K562 (cell line): ENCODE measurements at regions not wholly inside any gene's neighbourhood (a gene's known extent, or its start where the extent isn't known, plus 50 kb on each side); places are given as distances from the start of the nearest gene placed in this dataset.

Source experiments
- ATAC-seq: fragments of 200-7000 bp; cut with Tn5 transposase; 3 replicates; pipeline ENCODE4 v1.9.1; 2020; ENCODE audit warnings: moderate library complexity
- BruUV-seq: library from RNA; stranded (reverse); fragments of 400-500 nt; replicated peaks from 2 replicates; lab custom pipeline; 2021; lab: Mats Ljungman, UMichigan
- CTCF ChIA-PET: fragments of 300-600 bp; formaldehyde crosslinking; extraction: SDS; loops from one replicate; lab custom pipeline; 2021; ENCODE audit warnings: low intra/inter-chr PET ratio; lab: Yijun Ruan, JAX
- POLR2A ChIA-PET: fragments of 300-600, 350-650 bp; sonication (Branson Sonifier 250); formaldehyde crosslinking; extraction: SDS; loops from one replicate; lab custom pipeline; 2021; ENCODE audit warnings: antibody characterized with exemption, inconsistent platforms; lab: Yijun Ruan, JAX
- DNase-seq, 4 experiments: peaks; one replicate each; pipeline versions ENCODE4 v3.0.0 to v3.0.0-alpha.2; 2011 to 2018; ENCODE audit warnings: low spot score in 3 of 4, mixed read lengths in 3 of 4; ENCODE audit errors: extremely low read depth in 1 of 4
- FAIRE-seq: peaks from 2 replicates; lab custom pipeline; 2011; peaks lifted over from hg19 to GRCh38; lab: Jason Lieb, UNC
- H2AFZ ChIP-seq: 2 replicates; pipeline ENCODE4 v1.6.0; 2011; ENCODE audit warnings: low read depth, low read length, control low read depth, inconsistent platforms
- H3K27ac ChIP-seq: fragments of 200-600 bp; 3 replicates; pipeline ENCODE4 v1.8.0; 2011; ENCODE audit warnings: low read depth, mild to moderate bottlenecking, control low read depth, inconsistent platforms, low read length, moderate library complexity, mixed read lengths; ENCODE audit errors: extremely low read depth
- H3K27me3 ChIP-seq, 2 experiments: fragments of 300-600 bp in 1 of 2; 2 replicates in 1 of 2; 3 replicates in 1 of 2; pipeline versions ENCODE4 v1.6.0 to v1.8.0; 2011; ENCODE audit warnings: inconsistent platforms in 2 of 2, low read length in 2 of 2, mild to moderate bottlenecking in 1 of 2, mixed read lengths in 1 of 2, moderate library complexity in 1 of 2; ENCODE audit not compliant: control insufficient read depth in 2 of 2, insufficient read depth in 2 of 2
- H3K36me3 ChIP-seq: fragments of 300-600 bp; 3 replicates; pipeline ENCODE4 v1.8.0; 2011; ENCODE audit warnings: mild to moderate bottlenecking, low read length, inconsistent platforms; ENCODE audit not compliant: control insufficient read depth, insufficient read depth
- H3K4me1 ChIP-seq, 2 experiments: fragments of 200-600 bp in 1 of 2; replicated peaks in 1 of 2; 2 replicates in 1 of 2; 3 replicates in 1 of 2; pipeline versions ENCODE4 v1.5.1 to v1.8.0; 2011; ENCODE audit warnings: inconsistent platforms in 2 of 2, low read length in 2 of 2, mild to moderate bottlenecking in 1 of 2, mixed read lengths in 1 of 2, moderate library complexity in 1 of 2; ENCODE audit not compliant: control insufficient read depth in 2 of 2, insufficient read depth in 2 of 2
- H3K4me2 ChIP-seq: 2 replicates; pipeline ENCODE4 v1.6.1; 2011; ENCODE audit warnings: low read length, control low read depth, inconsistent platforms, mixed read lengths; ENCODE audit not compliant: insufficient read depth
- H3K4me3 ChIP-seq: fragments of 200-600 bp; sonication (generic), shearing (Covaris generic); 2 replicates; pipeline ENCODE4 v1.5.1; 2016; ENCODE audit warnings: control low read depth, inconsistent platforms
- H3K79me2 ChIP-seq: fragments of 200-600 bp; 3 replicates; pipeline ENCODE4 v1.8.0; 2011; ENCODE audit warnings: low read length, inconsistent platforms; ENCODE audit not compliant: control insufficient read depth, insufficient read depth
- H3K9ac ChIP-seq, 2 experiments: 2 replicates each; pipeline versions ENCODE4 v1.6.0 to v1.6.1; 2011; ENCODE audit warnings: low read depth in 2 of 2, low read length in 2 of 2, control low read depth in 1 of 2, inconsistent platforms in 1 of 2, mild to moderate bottlenecking in 1 of 2, mixed read lengths in 1 of 2; ENCODE audit not compliant: insufficient read depth in 1 of 2
- H3K9me1 ChIP-seq: one replicate; pipeline ENCODE4 v1.6.0; 2011; ENCODE audit warnings: inconsistent platforms, mild to moderate bottlenecking, low read length, moderate library complexity; ENCODE audit not compliant: control insufficient read depth, insufficient read depth
- H3K9me3 ChIP-seq: replicated peaks from 2 replicates; pipeline ENCODE4 v1.5.1; 2011; ENCODE audit warnings: low read depth, low read length, inconsistent platforms; ENCODE audit not compliant: control insufficient read depth, insufficient read depth
- H4K20me1 ChIP-seq: replicated peaks from 2 replicates; pipeline ENCODE4 v1.6.1; 2011; ENCODE audit warnings: low read length, inconsistent platforms, mixed read lengths; ENCODE audit not compliant: control insufficient read depth, insufficient read depth
- BRF1 ChIP-seq: IDR thresholded peaks from 3 replicates; pipeline ENCODE4 v1.6.1; 2011; ENCODE audit warnings: borderline replicate concordance, mild to moderate bottlenecking; ENCODE audit not compliant: insufficient read length; ENCODE audit errors: extremely low read depth
- HEY1 ChIP-seq: fragments of 250-450 bp; sonication (Bioruptor Pico); IDR thresholded peaks from 2 replicates; pipeline ENCODE4 v1.5.0; 2020; ENCODE audit warnings: mild to moderate bottlenecking, moderate library complexity, borderline replicate concordance
- MAZ ChIP-seq, 2 experiments: fragments of 450-650 bp in 1 of 2; sonication (generic) in 1 of 2; formaldehyde crosslinking; IDR thresholded peaks in 1 of 2; conservative IDR thresholded peaks in 1 of 2; 2 replicates each; pipeline versions ENCODE4 v1.4.0 to v1.5.0; 2020; ENCODE audit warnings: mild to moderate bottlenecking in 1 of 2, missing genetic modification reagents in 1 of 2
- NFIC ChIP-seq: fragments of 450-650 bp; IDR thresholded peaks from 2 replicates; pipeline ENCODE4 v1.6.1; 2017; ENCODE audit warnings: mild to moderate bottlenecking, inconsistent platforms
- RNF2 ChIP-seq: sonication (generic); IDR thresholded peaks from 2 replicates; pipeline ENCODE4 v1.6.1; 2016
- SMARCA5 ChIP-seq: fragments of 450-650 bp; IDR thresholded peaks from 2 replicates; pipeline ENCODE4 v1.6.1; 2016
- YBX1 ChIP-seq: fragments of 450-650 bp; IDR thresholded peaks from 2 replicates; pipeline ENCODE4 v1.7.1; 2016; ENCODE audit warnings: mild to moderate bottlenecking
- ZBTB1 ChIP-seq: sonication (generic); formaldehyde crosslinking; IDR thresholded peaks from 2 replicates; pipeline ENCODE4 v1.8.1; 2023; ENCODE audit warnings: missing genetic modification reagents, low read depth, mild to moderate bottlenecking, borderline replicate concordance
- ZC3H4 ChIP-seq: sonication (generic); formaldehyde crosslinking; IDR thresholded peaks from 2 replicates; pipeline ENCODE4 v1.9.0; 2021; ENCODE audit warnings: missing genetic modification reagents, borderline replicate concordance
- ZNF174 ChIP-seq: fragments of 250-450 bp; sonication (Bioruptor Pico); IDR thresholded peaks from 2 replicates; pipeline ENCODE4 v1.4.0; 2020; ENCODE audit warnings: mild to moderate bottlenecking
- ZNF23 ChIP-seq: fragments of 250-450 bp; sonication (Bioruptor Pico); IDR thresholded peaks from 2 replicates; pipeline ENCODE4 v1.4.0; 2020; ENCODE audit warnings: mild to moderate bottlenecking
- ZNF408 ChIP-seq: fragments of 250-450 bp; sonication (Bioruptor Pico); IDR thresholded peaks from 2 replicates; pipeline ENCODE4 v1.4.0; 2020; ENCODE audit warnings: low read depth, mild to moderate bottlenecking, moderate library complexity
- ZSCAN32 ChIP-seq: fragments of 450-650 bp; formaldehyde crosslinking; IDR thresholded peaks from 2 replicates; pipeline ENCODE4 v1.4.0; 2020; ENCODE audit warnings: mild to moderate bottlenecking, moderate library complexity
- WGBS: fragments of 100-300 bp; shearing (Covaris generic); methylation state at CpG from one replicate; pipeline ENCODE4 v1.1.6; 2016; ENCODE audit warnings: low coverage, mixed read lengths; ENCODE audit not compliant: insufficient coverage; ENCODE audit errors: missing lambda C conversion rate; 5-methylcytosine and 5-hydroxymethylcytosine counted together
- in situ Hi-C: fragments of 300-500 bp; cut with MboI; formaldehyde crosslinking; loops from 4 replicates; pipeline ENCODE4 v1.15.0; 2018; ENCODE audit warnings: inconsistent platforms, mixed read lengths
- intact Hi-C: fragments of 100-400 bp; cut with micrococcal nuclease; formaldehyde crosslinking; loops from 2 replicates; pipeline ENCODE4 v1.14.2; 2022
- TF ChIP-seq, protein P1 (sequence below), 2 experiments: fragments of 450-650 bp in 1 of 2; IDR thresholded peaks; 2 replicates each; pipeline ENCODE4 v1.6.1; 2011 to 2017; ENCODE audit warnings: low read depth in 2 of 2, antibody characterized with exemption in 1 of 2, borderline replicate concordance in 1 of 2, low read length in 1 of 2, mild to moderate bottlenecking in 1 of 2, mixed read lengths in 1 of 2; ENCODE audit not compliant: control insufficient read depth in 1 of 2
- TF ChIP-seq, protein P2 (sequence below): sonication (generic); formaldehyde crosslinking; IDR thresholded peaks from 2 replicates; pipeline ENCODE4 v1.8.0; 2022; ENCODE audit warnings: missing genetic modification reagents, mild to moderate bottlenecking, borderline replicate concordance
- TF ChIP-seq, protein P3 (sequence below): fragments of 450-650 bp; conservative IDR thresholded peaks from 2 replicates; pipeline ENCODE4 v1.6.1; 2016; ENCODE audit warnings: missing genetic modification characterization, low read depth, mild to moderate bottlenecking, control low read depth, missing compliant biosample characterization

DNA sequence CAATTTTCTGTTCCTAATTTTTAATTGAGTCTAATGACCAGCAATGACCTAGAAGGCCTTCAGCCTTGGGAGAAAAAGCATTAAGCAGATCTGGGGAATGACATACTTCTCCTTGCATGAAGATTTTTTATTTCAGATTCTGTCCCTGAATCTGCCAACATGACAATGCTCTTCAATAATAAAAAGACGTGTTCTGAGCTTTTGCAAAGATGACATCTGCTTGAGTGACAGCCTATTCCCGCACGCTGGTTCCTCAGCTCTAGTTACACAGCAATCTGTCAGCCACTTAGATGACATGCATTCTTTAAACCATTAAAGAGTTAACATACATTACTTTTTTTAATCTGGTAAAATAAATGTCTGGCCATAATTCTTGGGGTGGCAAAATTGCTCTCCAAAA lies 129.3 kb upstream of the CDH6 start (continued):
- TF ChIP-seq, protein P1, sequence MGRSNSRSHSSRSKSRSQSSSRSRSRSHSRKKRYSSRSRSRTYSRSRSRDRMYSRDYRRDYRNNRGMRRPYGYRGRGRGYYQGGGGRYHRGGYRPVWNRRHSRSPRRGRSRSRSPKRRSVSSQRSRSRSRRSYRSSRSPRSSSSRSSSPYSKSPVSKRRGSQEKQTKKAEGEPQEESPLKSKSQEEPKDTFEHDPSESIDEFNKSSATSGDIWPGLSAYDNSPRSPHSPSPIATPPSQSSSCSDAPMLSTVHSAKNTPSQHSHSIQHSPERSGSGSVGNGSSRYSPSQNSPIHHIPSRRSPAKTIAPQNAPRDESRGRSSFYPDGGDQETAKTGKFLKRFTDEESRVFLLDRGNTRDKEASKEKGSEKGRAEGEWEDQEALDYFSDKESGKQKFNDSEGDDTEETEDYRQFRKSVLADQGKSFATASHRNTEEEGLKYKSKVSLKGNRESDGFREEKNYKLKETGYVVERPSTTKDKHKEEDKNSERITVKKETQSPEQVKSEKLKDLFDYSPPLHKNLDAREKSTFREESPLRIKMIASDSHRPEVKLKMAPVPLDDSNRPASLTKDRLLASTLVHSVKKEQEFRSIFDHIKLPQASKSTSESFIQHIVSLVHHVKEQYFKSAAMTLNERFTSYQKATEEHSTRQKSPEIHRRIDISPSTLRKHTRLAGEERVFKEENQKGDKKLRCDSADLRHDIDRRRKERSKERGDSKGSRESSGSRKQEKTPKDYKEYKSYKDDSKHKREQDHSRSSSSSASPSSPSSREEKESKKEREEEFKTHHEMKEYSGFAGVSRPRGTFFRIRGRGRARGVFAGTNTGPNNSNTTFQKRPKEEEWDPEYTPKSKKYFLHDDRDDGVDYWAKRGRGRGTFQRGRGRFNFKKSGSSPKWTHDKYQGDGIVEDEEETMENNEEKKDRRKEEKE (IDR thresholded peaks at IDR 0.05; ENCODE audit: borderline replicate concordance in 1 of 2, control insufficient read depth in 1 of 2, low read depth in 2 of 2, low read length in 1 of 2) = no peak

DNA sequence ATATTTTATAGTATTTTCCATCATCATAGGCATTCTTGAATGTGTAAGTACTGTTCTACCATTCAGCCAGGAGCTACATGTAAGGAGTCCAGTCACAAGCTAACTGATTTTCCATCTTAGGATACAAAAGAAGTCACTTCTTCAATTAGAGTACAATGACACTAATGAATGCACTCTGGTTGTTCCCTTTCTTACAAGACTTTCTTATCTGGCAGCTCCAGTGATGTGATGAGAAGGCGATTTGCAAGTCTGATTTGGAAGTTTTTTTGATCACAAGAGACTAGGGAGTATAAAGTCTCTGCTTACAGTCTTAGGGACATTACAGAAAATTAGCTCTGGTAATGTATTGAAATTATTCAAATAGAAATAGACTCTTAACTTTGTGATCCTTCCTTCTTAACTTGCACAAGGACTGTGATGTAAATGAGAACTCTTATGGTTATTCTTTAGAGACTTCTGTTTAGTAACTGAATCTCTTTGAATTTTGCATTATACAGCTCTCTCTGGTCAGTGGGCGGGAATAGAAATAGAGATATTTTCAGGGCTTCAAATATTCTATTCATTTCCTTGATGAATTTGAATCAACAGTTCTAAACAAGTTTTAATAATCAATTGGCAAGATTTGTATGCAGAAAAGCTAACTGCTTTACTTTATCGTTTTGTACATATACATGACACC lies 130.4 kb upstream of the CDH6 start:
- 0% methylated on average over 3 of the region's 3 CpGs for WGBS
- BruUV-seq = no TSS peak
- DNase-seq (no peak), FAIRE-seq (no peak), ATAC-seq (no peak)
- no peaks in the 10 kb centered on the region for H3K9me1 ChIP-seq
- H2AFZ ChIP-seq = no peak overlapping the region
- H3K4me3 ChIP-seq = no peak overlapping the region
- H3K4me1 ChIP-seq = no peaks in the 10 kb centered on the region
- no peaks in the 10 kb centered on the region for H3K79me2 ChIP-seq
- in situ Hi-C loops (no loop called here), intact Hi-C loops (no loop called here)
- ChIA-PET CTCF (no interaction called here), POLR2A (interaction anchor here (0.9 kb wide), 1 partner anchor 10 kb away, joined by 3 read pairs; no protein-coding TSS in a partner anchor)
- H4K20me1 ChIP-seq = no peaks in the 10 kb centered on the region
- H3K27me3 ChIP-seq = no peaks in the 10 kb centered on the region
- no peaks in the 10 kb centered on the region for H3K9me3 ChIP-seq
- H3K9ac ChIP-seq = no peak overlapping the region
- no peak overlapping the region for H3K4me2 ChIP-seq
- H3K27ac ChIP-seq = no peak overlapping the region
- H3K36me3 ChIP-seq = no peaks in the 10 kb centered on the region
- TF ChIP-seq MAZ (CRISPR knock-in tag; conservative IDR thresholded peaks at IDR 0.05 in 1 of 2, IDR thresholded peaks at IDR 0.05 in 1 of 2) (no peak), ZNF174 (CRISPR knock-in tag) (no peak), ZSCAN32 (CRISPR knock-in tag) (no peak), ZNF23 (no peak), ZBTB1 (CRISPR knock-in tag) (no peak), RNF2 (no peak), SMARCA5 (no peak), NFIC (no peak), ZC3H4 (CRISPR knock-in tag) (no peak), BRF1 (no peak), YBX1 (no peak), HEY1 (CRISPR knock-in tag) (no peak), ZNF408 (CRISPR knock-in tag) (no peak)
- TF ChIP-seq, protein P2, sequence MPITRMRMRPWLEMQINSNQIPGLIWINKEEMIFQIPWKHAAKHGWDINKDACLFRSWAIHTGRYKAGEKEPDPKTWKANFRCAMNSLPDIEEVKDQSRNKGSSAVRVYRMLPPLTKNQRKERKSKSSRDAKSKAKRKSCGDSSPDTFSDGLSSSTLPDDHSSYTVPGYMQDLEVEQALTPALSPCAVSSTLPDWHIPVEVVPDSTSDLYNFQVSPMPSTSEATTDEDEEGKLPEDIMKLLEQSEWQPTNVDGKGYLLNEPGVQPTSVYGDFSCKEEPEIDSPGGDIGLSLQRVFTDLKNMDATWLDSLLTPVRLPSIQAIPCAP = no peak
- TF ChIP-seq, protein P3, sequence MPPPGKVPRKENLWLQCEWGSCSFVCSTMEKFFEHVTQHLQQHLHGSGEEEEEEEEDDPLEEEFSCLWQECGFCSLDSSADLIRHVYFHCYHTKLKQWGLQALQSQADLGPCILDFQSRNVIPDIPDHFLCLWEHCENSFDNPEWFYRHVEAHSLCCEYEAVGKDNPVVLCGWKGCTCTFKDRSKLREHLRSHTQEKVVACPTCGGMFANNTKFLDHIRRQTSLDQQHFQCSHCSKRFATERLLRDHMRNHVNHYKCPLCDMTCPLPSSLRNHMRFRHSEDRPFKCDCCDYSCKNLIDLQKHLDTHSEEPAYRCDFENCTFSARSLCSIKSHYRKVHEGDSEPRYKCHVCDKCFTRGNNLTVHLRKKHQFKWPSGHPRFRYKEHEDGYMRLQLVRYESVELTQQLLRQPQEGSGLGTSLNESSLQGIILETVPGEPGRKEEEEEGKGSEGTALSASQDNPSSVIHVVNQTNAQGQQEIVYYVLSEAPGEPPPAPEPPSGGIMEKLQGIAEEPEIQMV (tag) = no peak
